Endothelial cell of umbilical vein (primary cell): ENCODE measurements at regions not wholly inside any gene's neighbourhood (a gene's known extent, or its start where the extent isn't known, plus 50 kb on each side); places are given as distances from the start of the nearest gene placed in this dataset.

Experiments
- BruUV-seq: library from RNA; stranded (reverse); fragments of 400-500 nt; replicated peaks from 2 replicates; lab custom pipeline; 2021; lab: Mats Ljungman, UMichigan
- CTCF ChIA-PET: fragments of 300-600, 350-600 bp; sonication (Branson Sonifier 250); formaldehyde crosslinking; loops from one replicate; lab custom pipeline; 2021; ENCODE audit warnings: antibody characterized with exemption, inconsistent platforms; lab: Charles Lee
- POLR2A ChIA-PET: fragments of 300-600, 350-600 bp; sonication (Branson Sonifier 250); formaldehyde crosslinking; loops from one replicate; lab custom pipeline; 2021; ENCODE audit warnings: antibody characterized with exemption, inconsistent platforms; lab: Charles Lee
- DNase-seq: peaks from one replicate; pipeline ENCODE4 v3.0.0-alpha.2; 2011; ENCODE audit warnings: low read depth, low spot score
- FAIRE-seq: peaks from 2 replicates; lab custom pipeline; 2011; peaks lifted over from hg19 to GRCh38; lab: Jason Lieb, UNC
- H2AFZ ChIP-seq: 2 replicates; pipeline ENCODE4 v1.6.0; 2012; ENCODE audit warnings: low read depth, low read length, control low read depth, inconsistent platforms
- H3K27ac ChIP-seq: 2 replicates; pipeline ENCODE4 v1.5.1; 2011; ENCODE audit warnings: low read depth, mild to moderate bottlenecking, control low read depth, low read length, moderate library complexity; ENCODE audit not compliant: insufficient read depth
- H3K27me3 ChIP-seq, 2 experiments: 2 replicates each; pipeline versions ENCODE4 v1.6.0 to v1.6.1; 2011; ENCODE audit warnings: low read length in 2 of 2, mixed read lengths in 1 of 2; ENCODE audit not compliant: control insufficient read depth in 2 of 2, insufficient read depth in 2 of 2
- H3K36me3 ChIP-seq, 2 experiments: 2 replicates in 1 of 2; 3 replicates in 1 of 2; pipeline ENCODE4 v1.5.1; 2011; ENCODE audit warnings: low read length in 2 of 2, mild to moderate bottlenecking in 1 of 2, moderate library complexity in 1 of 2; ENCODE audit not compliant: control insufficient read depth in 2 of 2, insufficient read depth in 2 of 2; ENCODE audit errors: extremely low read depth in 1 of 2
- H3K4me1 ChIP-seq: 3 replicates; pipeline ENCODE4 v1.5.1; 2011; ENCODE audit warnings: mild to moderate bottlenecking, low read length; ENCODE audit not compliant: control insufficient read depth, insufficient read depth; ENCODE audit errors: extremely low read depth
- H3K4me2 ChIP-seq: 2 replicates; pipeline ENCODE4 v1.6.1; 2011; ENCODE audit warnings: low read length, control low read depth, mixed read lengths; ENCODE audit not compliant: insufficient read depth
- H3K4me3 ChIP-seq, 3 experiments: fragments of 200-600 bp in 1 of 3; sonication (generic), shearing (Covaris generic) in 1 of 3; replicated peaks in 1 of 3; 2 replicates each; pipeline ENCODE4 v1.5.1; 2011 to 2016; ENCODE audit warnings: control low read depth in 3 of 3, low read length in 3 of 3, mild to moderate bottlenecking in 2 of 3, inconsistent platforms in 1 of 3, low read depth in 1 of 3, moderate library complexity in 1 of 3; ENCODE audit not compliant: insufficient read depth in 1 of 3
- H3K79me2 ChIP-seq: 2 replicates; pipeline ENCODE4 v1.6.0; 2012; ENCODE audit warnings: low read length, inconsistent platforms; ENCODE audit not compliant: control insufficient read depth, insufficient read depth
- H3K9ac ChIP-seq: replicated peaks from 2 replicates; pipeline ENCODE3; 2011; ENCODE audit warnings: low read length, control low read depth; ENCODE audit not compliant: insufficient read depth; ENCODE audit errors: extremely low read depth
- H3K9me1 ChIP-seq: replicated peaks from 3 replicates; pipeline ENCODE4 v1.6.0; 2011; ENCODE audit warnings: mild to moderate bottlenecking, low read length; ENCODE audit not compliant: control insufficient read depth, insufficient read depth; ENCODE audit errors: extremely low read depth
- H3K9me3 ChIP-seq: replicated peaks from 2 replicates; pipeline ENCODE4 v1.5.1; 2012; ENCODE audit warnings: low read length, inconsistent platforms; ENCODE audit not compliant: control insufficient read depth, insufficient read depth
- H4K20me1 ChIP-seq: replicated peaks from 2 replicates; pipeline ENCODE3; 2011; ENCODE audit warnings: mild to moderate bottlenecking, low read length; ENCODE audit not compliant: control insufficient read depth, insufficient read depth; ENCODE audit errors: extremely low read depth
- CTCF ChIP-seq, 2 donors: IDR thresholded peaks; 1 replicate in 1 of 2; 2 replicates in 1 of 2; pipeline ENCODE4 v1.5.1; 2011; ENCODE audit warnings: low read length in 2 of 2, mild to moderate bottlenecking in 2 of 2, moderate library complexity in 2 of 2, control low read depth in 1 of 2, inconsistent platforms in 1 of 2, low read depth in 1 of 2; ENCODE audit not compliant: insufficient read depth in 1 of 2; ENCODE audit errors: extremely low read depth in 1 of 2
- EZH2 ChIP-seq: IDR thresholded peaks from 2 replicates; pipeline ENCODE4 v1.6.1; 2012; ENCODE audit warnings: borderline replicate concordance, low read depth, mild to moderate bottlenecking, moderate library complexity, low read length, inconsistent platforms; ENCODE audit not compliant: severe bottlenecking
- FOS ChIP-seq: IDR thresholded peaks from 2 replicates; pipeline ENCODE4 v1.6.1; 2011; ENCODE audit warnings: mild to moderate bottlenecking, low read length, moderate library complexity, borderline replicate concordance; ENCODE audit not compliant: insufficient read depth
- GATA2 ChIP-seq: IDR thresholded peaks from 2 replicates; pipeline ENCODE4 v1.7.0; 2011; ENCODE audit warnings: low read depth, mild to moderate bottlenecking, moderate library complexity, mixed read lengths, low read length; ENCODE audit not compliant: insufficient read length, insufficient read depth
- JUN ChIP-seq: IDR thresholded peaks from 2 replicates; pipeline ENCODE4 v1.6.1; 2011; ENCODE audit warnings: borderline replicate concordance, low read depth; ENCODE audit not compliant: insufficient read length, insufficient read depth
- MAX ChIP-seq: IDR thresholded peaks from 2 replicates; pipeline ENCODE4 v1.6.1; 2011; ENCODE audit not compliant: insufficient read depth, insufficient read length
- MYC ChIP-seq: IDR thresholded peaks from one replicate; pipeline ENCODE4 v1.6.1; 2011; ENCODE audit warnings: mild to moderate bottlenecking, low read depth, low read length
- POLR2A ChIP-seq: IDR thresholded peaks from 2 replicates; pipeline ENCODE4 v1.6.1; 2012; ENCODE audit warnings: low read depth, mild to moderate bottlenecking, control low read depth, low read length
- POLR2AphosphoS5 ChIP-seq: IDR thresholded peaks from 2 replicates; pipeline ENCODE4 v1.6.1; 2012; ENCODE audit warnings: low read depth, mild to moderate bottlenecking, control low read depth, low read length, moderate library complexity; ENCODE audit not compliant: insufficient read depth
- dilution Hi-C: fragments of 300-500 bp; cut with MboI; formaldehyde crosslinking; loops from one replicate; pipeline ENCODE4 v1.15.0; 2019; ENCODE audit warnings: low sequenced_read_pairs; ENCODE audit not compliant: extremely low pct_ligation_motif_present
- intact Hi-C: fragments of 100-400 bp; cut with micrococcal nuclease; formaldehyde crosslinking; loops from one replicate; pipeline ENCODE4 v1.10.0; 2022

GRCh38 chr5:136629125-136629792 is 263.9 kb upstream of the TRPC7 start:
- FAIRE-seq (no peak), DNase-seq (no peak)
- no peaks in the 10 kb centered on the region for H3K27me3 ChIP-seq
- H3K79me2 ChIP-seq = no peaks in the 10 kb centered on the region
- H3K9ac ChIP-seq = no peak overlapping the region
- H3K4me3 ChIP-seq = no peak overlapping the region
- TF ChIP-seq GATA2 (no peak), FOS (no peak), EZH2 (no peak), CTCF (IDR thresholded peaks at IDR 0.05; ENCODE audit: extremely low read depth in 1 of 2, insufficient read depth in 1 of 2, low read depth in 1 of 2, low read length in 2 of 2) (no peak), JUN (no peak), MAX (no peak), MYC (no peak), POLR2A (no peak), POLR2AphosphoS5 (no peak)
- H3K27ac ChIP-seq = no peak overlapping the region
- no TSS peak for BruUV-seq
- peak overlapping the region; percentile 4 for H2AFZ ChIP-seq
- H3K36me3 ChIP-seq = no peaks in the 10 kb centered on the region
- intact Hi-C loops = no loop called here
- ChIA-PET CTCF (no interaction called here), POLR2A (no interaction called here)
- no peak overlapping the region for H3K4me2 ChIP-seq
- H3K9me1 ChIP-seq = no peaks in the 10 kb centered on the region
- no peaks in the 10 kb centered on the region for H4K20me1 ChIP-seq
- peaks cover 11% of the 10 kb centered on the region for H3K4me1 ChIP-seq
- dilution Hi-C loops = no loop called here
- no peaks in the 10 kb centered on the region for H3K9me3 ChIP-seq
